ENCODE measurements at regions not wholly inside any gene's neighbourhood (a gene's known extent, or its start where the extent isn't known, plus 50 kb on each side); places are given as distances from the start of the nearest gene placed in this dataset.
"Not testable (repeated sequence)": the region's sequence is repeated elsewhere in the genome, so short reads cannot be mapped to it uniquely, and the experiment has no call there.

- not testable (repeated sequence) for H2AFZ ChIP-seq (ENCODE audit: low read depth, low read length); H3K18ac ChIP-seq (ENCODE audit: low read depth in 1 of 2, low read length in 2 of 2); H3K4me3 ChIP-seq (ENCODE audit: insufficient read depth in 1 of 2, low read depth in 1 of 2, low read length in 2 of 2); H3K9me3 ChIP-seq (ENCODE audit: control insufficient read depth, low read length); H4K8ac ChIP-seq (ENCODE audit: low read length); H2BK12ac ChIP-seq (ENCODE audit: low read length in 2 of 2); H3K9ac ChIP-seq (ENCODE audit: low read length); DNase-seq; H3K79me1 ChIP-seq (replicated peaks; ENCODE audit: low read length, poor library complexity, severe bottlenecking); H3K36me3 ChIP-seq (ENCODE audit: control insufficient read depth in 1 of 2, insufficient read depth in 2 of 2, low read depth in 1 of 2, low read length in 2 of 2); H2AK5ac ChIP-seq (ENCODE audit: low read length, severe bottlenecking); H4K91ac ChIP-seq (ENCODE audit: low read length); H2BK120ac ChIP-seq (ENCODE audit: low read depth, low read length); H2BK15ac ChIP-seq (ENCODE audit: low read depth, poor library complexity, severe bottlenecking); H3K4me1 ChIP-seq (ENCODE audit: control insufficient read depth, insufficient read depth, low read depth, low read length); H2BK5ac ChIP-seq (ENCODE audit: low read depth, low read length, poor library complexity, severe bottlenecking); H3K27me3 ChIP-seq (ENCODE audit: control insufficient read depth in 1 of 2, insufficient read depth in 1 of 2, low read length in 2 of 2); H3K14ac ChIP-seq (ENCODE audit: low read length in 2 of 2); H3K27ac ChIP-seq (ENCODE audit: low read length, poor library complexity, severe bottlenecking); H3K4ac ChIP-seq (ENCODE audit: low read depth in 1 of 2, low read length in 2 of 2); H3K23ac ChIP-seq (ENCODE audit: low read length in 2 of 2); H3K4me2 ChIP-seq (ENCODE audit: low read length, poor library complexity, severe bottlenecking)
- WGBS: no CpG with 5 or more reads among the region's 3 CpGs
Observed at GRCh38 chr2:87189214-87189613, 167.6 kb upstream of the PLGLB1 start.

- WGBS: no CpG with 5 or more reads among the region's 7 CpGs
- not testable (repeated sequence) for H3K79me1 ChIP-seq (replicated peaks; ENCODE audit: low read length, poor library complexity, severe bottlenecking); H3K18ac ChIP-seq (ENCODE audit: low read depth in 1 of 2, low read length in 2 of 2)
Observed at GRCh38 chr2:87193336-87193735, 171.7 kb upstream of the PLGLB1 start.

GRCh38 chr2:87194254-87194999, 172.8 kb upstream of the PLGLB1 start:
- not testable (repeated sequence) for H4K8ac ChIP-seq (ENCODE audit: low read length); H3K4me2 ChIP-seq (ENCODE audit: low read length, poor library complexity, severe bottlenecking); H3K4ac ChIP-seq (ENCODE audit: low read depth in 1 of 2, low read length in 2 of 2); H3K36me3 ChIP-seq (ENCODE audit: control insufficient read depth in 1 of 2, insufficient read depth in 2 of 2, low read depth in 1 of 2, low read length in 2 of 2); H4K91ac ChIP-seq (ENCODE audit: low read length); H3K27ac ChIP-seq (ENCODE audit: low read length, poor library complexity, severe bottlenecking); H3K9ac ChIP-seq (ENCODE audit: low read length); H2BK120ac ChIP-seq (ENCODE audit: low read depth, low read length); H3K4me1 ChIP-seq (ENCODE audit: control insufficient read depth, insufficient read depth, low read depth, low read length); H3K18ac ChIP-seq (ENCODE audit: low read depth in 1 of 2, low read length in 2 of 2); H3K9me3 ChIP-seq (ENCODE audit: control insufficient read depth, low read length); H2AFZ ChIP-seq (ENCODE audit: low read depth, low read length); DNase-seq; H2BK12ac ChIP-seq (ENCODE audit: low read length in 2 of 2); H3K79me1 ChIP-seq (replicated peaks; ENCODE audit: low read length, poor library complexity, severe bottlenecking); H3K23ac ChIP-seq (ENCODE audit: low read length in 2 of 2); H3K14ac ChIP-seq (ENCODE audit: low read length in 2 of 2); H3K27me3 ChIP-seq (ENCODE audit: control insufficient read depth in 1 of 2, insufficient read depth in 1 of 2, low read length in 2 of 2); H2BK15ac ChIP-seq (ENCODE audit: low read depth, poor library complexity, severe bottlenecking); H3K4me3 ChIP-seq (ENCODE audit: insufficient read depth in 1 of 2, low read depth in 1 of 2, low read length in 2 of 2); H2AK5ac ChIP-seq (ENCODE audit: low read length, severe bottlenecking); H2BK5ac ChIP-seq (ENCODE audit: low read depth, low read length, poor library complexity, severe bottlenecking)
- WGBS: no CpG with 5 or more reads among the region's 2 CpGs

More at GRCh38 chr2:87193336-87193735, 171.7 kb upstream of the PLGLB1 start:
- H3K36me3 ChIP-seq (ENCODE audit: control insufficient read depth in 1 of 2, insufficient read depth in 2 of 2, low read depth in 1 of 2, low read length in 2 of 2); H3K9ac ChIP-seq (ENCODE audit: low read length); H4K91ac ChIP-seq (ENCODE audit: low read length); H4K8ac ChIP-seq (ENCODE audit: low read length); H2BK5ac ChIP-seq (ENCODE audit: low read depth, low read length, poor library complexity, severe bottlenecking); H2BK15ac ChIP-seq (ENCODE audit: low read depth, poor library complexity, severe bottlenecking); H3K27me3 ChIP-seq (ENCODE audit: control insufficient read depth in 1 of 2, insufficient read depth in 1 of 2, low read length in 2 of 2); H3K9me3 ChIP-seq (ENCODE audit: control insufficient read depth, low read length); H2BK12ac ChIP-seq (ENCODE audit: low read length in 2 of 2); H2AK5ac ChIP-seq (ENCODE audit: low read length, severe bottlenecking); H3K27ac ChIP-seq (ENCODE audit: low read length, poor library complexity, severe bottlenecking); H3K4me1 ChIP-seq (ENCODE audit: control insufficient read depth, insufficient read depth, low read depth, low read length); H2AFZ ChIP-seq (ENCODE audit: low read depth, low read length); DNase-seq; H3K23ac ChIP-seq (ENCODE audit: low read length in 2 of 2); H2BK120ac ChIP-seq (ENCODE audit: low read depth, low read length); H3K14ac ChIP-seq (ENCODE audit: low read length in 2 of 2); H3K4ac ChIP-seq (ENCODE audit: low read depth in 1 of 2, low read length in 2 of 2); H3K4me3 ChIP-seq (ENCODE audit: insufficient read depth in 1 of 2, low read depth in 1 of 2, low read length in 2 of 2); H3K4me2 ChIP-seq (ENCODE audit: low read length, poor library complexity, severe bottlenecking): not testable (repeated sequence)

- not testable (repeated sequence) for H3K27me3 ChIP-seq (ENCODE audit: control insufficient read depth in 1 of 2, insufficient read depth in 1 of 2, low read length in 2 of 2)
Observed at GRCh38 chr2:87196720-87197388, 175.2 kb upstream of the PLGLB1 start.

More at GRCh38 chr2:87196720-87197388, 175.2 kb upstream of the PLGLB1 start:
- H2BK5ac ChIP-seq (ENCODE audit: low read depth, low read length, poor library complexity, severe bottlenecking); H3K9ac ChIP-seq (ENCODE audit: low read length); H3K23ac ChIP-seq (ENCODE audit: low read length in 2 of 2); H3K4me3 ChIP-seq (ENCODE audit: insufficient read depth in 1 of 2, low read depth in 1 of 2, low read length in 2 of 2); H3K18ac ChIP-seq (ENCODE audit: low read depth in 1 of 2, low read length in 2 of 2); H3K79me1 ChIP-seq (replicated peaks; ENCODE audit: low read length, poor library complexity, severe bottlenecking); H4K8ac ChIP-seq (ENCODE audit: low read length); H3K9me3 ChIP-seq (ENCODE audit: control insufficient read depth, low read length); H3K4ac ChIP-seq (ENCODE audit: low read depth in 1 of 2, low read length in 2 of 2); H3K4me2 ChIP-seq (ENCODE audit: low read length, poor library complexity, severe bottlenecking); H3K4me1 ChIP-seq (ENCODE audit: control insufficient read depth, insufficient read depth, low read depth, low read length); H2BK120ac ChIP-seq (ENCODE audit: low read depth, low read length); H2BK15ac ChIP-seq (ENCODE audit: low read depth, poor library complexity, severe bottlenecking); H3K27ac ChIP-seq (ENCODE audit: low read length, poor library complexity, severe bottlenecking); DNase-seq; H2AFZ ChIP-seq (ENCODE audit: low read depth, low read length); H2AK5ac ChIP-seq (ENCODE audit: low read length, severe bottlenecking); H2BK12ac ChIP-seq (ENCODE audit: low read length in 2 of 2); H3K36me3 ChIP-seq (ENCODE audit: control insufficient read depth in 1 of 2, insufficient read depth in 2 of 2, low read depth in 1 of 2, low read length in 2 of 2); H4K91ac ChIP-seq (ENCODE audit: low read length); H3K14ac ChIP-seq (ENCODE audit: low read length in 2 of 2): not testable (repeated sequence)
- no CpG with 5 or more reads among the region's 3 CpGs for WGBS

Data from mesenchymal stem cell (in vitro differentiated cells and primary cell).